Keratinocyte (primary cell): ENCODE measurements at regions not wholly inside any gene's neighbourhood (a gene's known extent, or its start where the extent isn't known, plus 50 kb on each side); places are given as distances from the start of the nearest gene placed in this dataset.

Experiments
- DNase-seq: peaks from one replicate; pipeline ENCODE4 v3.0.0-alpha.2; 2011; ENCODE audit warnings: low read depth, missing footprints, low spot score
- FAIRE-seq: peaks from 2 replicates; lab custom pipeline; 2011; peaks lifted over from hg19 to GRCh38; lab: Jason Lieb, UNC
- H2AFZ ChIP-seq: 2 replicates; pipeline ENCODE4 v1.6.0; 2012; ENCODE audit warnings: low read length, control low read depth, inconsistent platforms; ENCODE audit not compliant: control insufficient read depth
- H3K27ac ChIP-seq: 2 replicates; pipeline ENCODE4 v1.5.1; 2011; ENCODE audit warnings: low read length; ENCODE audit not compliant: control insufficient read depth, insufficient read depth
- H3K27me3 ChIP-seq: 3 replicates; pipeline ENCODE4 v1.6.0; 2011; ENCODE audit warnings: low read length; ENCODE audit not compliant: control insufficient read depth, insufficient read depth; ENCODE audit errors: extremely low read depth
- H3K36me3 ChIP-seq, 2 experiments: 2 replicates in 1 of 2; 3 replicates in 1 of 2; pipeline ENCODE4 v1.5.1; 2011; ENCODE audit warnings: low read length in 2 of 2, mild to moderate bottlenecking in 1 of 2; ENCODE audit not compliant: control insufficient read depth in 2 of 2, insufficient read depth in 2 of 2; ENCODE audit errors: extremely low read depth in 1 of 2
- H3K4me1 ChIP-seq: 3 replicates; pipeline ENCODE4 v1.5.1; 2011; ENCODE audit warnings: low read length; ENCODE audit not compliant: control insufficient read depth, insufficient read depth; ENCODE audit errors: extremely low read depth
- H3K4me2 ChIP-seq: 3 replicates; pipeline ENCODE4 v1.6.0; 2011; ENCODE audit warnings: low read depth, low read length; ENCODE audit not compliant: control insufficient read depth, insufficient read depth; ENCODE audit errors: extremely low read depth
- H3K4me3 ChIP-seq, 3 experiments: fragments of 200-600 bp in 1 of 3; sonication (generic) in 1 of 3; 2 replicates in 2 of 3; 3 replicates in 1 of 3; pipeline ENCODE4 v1.5.1; 2011 to 2016; ENCODE audit warnings: low read length in 3 of 3, mild to moderate bottlenecking in 3 of 3, control low read depth in 2 of 3, inconsistent platforms in 1 of 3, low read depth in 1 of 3, mixed read lengths in 1 of 3, mixed run types in 1 of 3, moderate library complexity in 1 of 3; ENCODE audit not compliant: control insufficient read depth in 2 of 3, insufficient read depth in 2 of 3; ENCODE audit errors: extremely low read depth in 1 of 3
- H3K79me2 ChIP-seq: 2 replicates; pipeline ENCODE4 v1.6.0; 2012; ENCODE audit warnings: low read length; ENCODE audit not compliant: control insufficient read depth, insufficient read depth
- H3K9ac ChIP-seq: 3 replicates; pipeline ENCODE4 v1.6.0; 2011; ENCODE audit warnings: low read length; ENCODE audit not compliant: control insufficient read depth, insufficient read depth; ENCODE audit errors: extremely low read depth
- H3K9me1 ChIP-seq: 3 replicates; pipeline ENCODE4 v1.6.0; 2011; ENCODE audit warnings: low read length; ENCODE audit not compliant: control insufficient read depth, insufficient read depth; ENCODE audit errors: extremely low read depth
- H3K9me3 ChIP-seq: 2 replicates; pipeline ENCODE4 v1.5.1; 2012; ENCODE audit warnings: low read depth, low read length; ENCODE audit not compliant: control insufficient read depth
- H4K20me1 ChIP-seq: 3 replicates; pipeline ENCODE4 v1.6.0; 2011; ENCODE audit warnings: low read length; ENCODE audit not compliant: control insufficient read depth, insufficient read depth; ENCODE audit errors: extremely low read depth
- EZH2 ChIP-seq: IDR thresholded peaks from one replicate; pipeline ENCODE4 v1.6.1; 2012; ENCODE audit warnings: inconsistent platforms, mild to moderate bottlenecking, low read length, moderate library complexity
- dilution Hi-C: fragments of 300-500 bp; cut with MboI; formaldehyde crosslinking; loops from one replicate; pipeline ENCODE4 v1.7.0; 2020; ENCODE audit warnings: low sequenced_read_pairs; ENCODE audit not compliant: extremely low pct_ligation_motif_present
- TF ChIP-seq, protein P1 (sequence below), 3 experiments: IDR thresholded peaks in 1 of 3; conservative IDR thresholded peaks in 1 of 3; optimal IDR thresholded peaks in 1 of 3; 2 replicates in 2 of 3; 3 replicates in 1 of 3; pipeline versions ENCODE3 to v1.5.1; 2011; ENCODE audit warnings: low read length in 3 of 3, mild to moderate bottlenecking in 3 of 3, moderate library complexity in 2 of 3, control low read depth in 1 of 3, inconsistent platforms in 1 of 3; ENCODE audit not compliant: insufficient read depth in 2 of 3; ENCODE audit errors: extremely low read depth in 1 of 3

DNA sequence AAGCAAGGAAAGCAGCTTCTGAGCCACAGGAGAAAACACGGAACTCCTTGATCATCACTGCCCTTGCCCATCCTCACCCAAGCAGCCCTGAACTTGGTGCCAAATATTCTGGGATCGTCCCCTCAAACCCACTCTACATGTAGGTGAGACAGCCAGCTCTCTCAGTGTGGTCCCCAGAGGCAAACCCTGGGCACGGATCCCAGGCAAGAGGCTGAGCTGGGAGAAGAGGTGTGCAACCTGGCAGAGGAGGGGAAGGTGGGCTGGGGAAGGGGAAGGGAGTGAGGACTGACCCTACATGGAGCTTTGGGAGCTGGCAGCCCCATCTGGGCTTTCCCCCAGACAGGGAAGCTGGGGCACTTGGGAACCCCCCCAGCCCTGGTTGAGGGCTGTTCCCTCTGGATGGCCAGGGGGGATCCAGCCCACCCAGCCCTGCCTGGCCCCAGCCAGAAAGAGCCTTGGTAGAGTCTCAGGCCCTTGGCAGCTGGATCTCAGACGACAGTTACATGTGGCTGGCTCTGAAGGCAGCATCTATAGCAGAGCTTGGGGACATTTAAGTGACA is 186.2 kb upstream of the CST7 start:
- dilution Hi-C loops = no loop called here
- no peaks in the 10 kb centered on the region for H3K9me3 ChIP-seq
- DNase-seq = no peak
- FAIRE-seq = no peak
- H3K27ac ChIP-seq = no peak overlapping the region
- H3K4me3 ChIP-seq = no peak overlapping the region
- H3K9ac ChIP-seq = no peak overlapping the region
- no peak overlapping the region for H2AFZ ChIP-seq
- no peak overlapping the region for H3K4me2 ChIP-seq
- H4K20me1 ChIP-seq = no peaks in the 10 kb centered on the region
- H3K36me3 ChIP-seq = no peaks in the 10 kb centered on the region
- no peaks in the 10 kb centered on the region for H3K9me1 ChIP-seq
- TF ChIP-seq, protein P1, sequence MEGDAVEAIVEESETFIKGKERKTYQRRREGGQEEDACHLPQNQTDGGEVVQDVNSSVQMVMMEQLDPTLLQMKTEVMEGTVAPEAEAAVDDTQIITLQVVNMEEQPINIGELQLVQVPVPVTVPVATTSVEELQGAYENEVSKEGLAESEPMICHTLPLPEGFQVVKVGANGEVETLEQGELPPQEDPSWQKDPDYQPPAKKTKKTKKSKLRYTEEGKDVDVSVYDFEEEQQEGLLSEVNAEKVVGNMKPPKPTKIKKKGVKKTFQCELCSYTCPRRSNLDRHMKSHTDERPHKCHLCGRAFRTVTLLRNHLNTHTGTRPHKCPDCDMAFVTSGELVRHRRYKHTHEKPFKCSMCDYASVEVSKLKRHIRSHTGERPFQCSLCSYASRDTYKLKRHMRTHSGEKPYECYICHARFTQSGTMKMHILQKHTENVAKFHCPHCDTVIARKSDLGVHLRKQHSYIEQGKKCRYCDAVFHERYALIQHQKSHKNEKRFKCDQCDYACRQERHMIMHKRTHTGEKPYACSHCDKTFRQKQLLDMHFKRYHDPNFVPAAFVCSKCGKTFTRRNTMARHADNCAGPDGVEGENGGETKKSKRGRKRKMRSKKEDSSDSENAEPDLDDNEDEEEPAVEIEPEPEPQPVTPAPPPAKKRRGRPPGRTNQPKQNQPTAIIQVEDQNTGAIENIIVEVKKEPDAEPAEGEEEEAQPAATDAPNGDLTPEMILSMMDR (optimal IDR thresholded peaks at IDR 0.05 in 1 of 3, IDR thresholded peaks at IDR 0.05 in 1 of 3, conservative IDR thresholded peaks at IDR 0.05 in 1 of 3; ENCODE audit: extremely low read depth in 1 of 3, insufficient read depth in 2 of 3, low read length in 3 of 3) = no peak
- no peak for TF ChIP-seq EZH2
- no peaks in the 10 kb centered on the region for H3K79me2 ChIP-seq
- no peaks in the 10 kb centered on the region for H3K27me3 ChIP-seq
- H3K4me1 ChIP-seq = no peaks in the 10 kb centered on the region

DNA sequence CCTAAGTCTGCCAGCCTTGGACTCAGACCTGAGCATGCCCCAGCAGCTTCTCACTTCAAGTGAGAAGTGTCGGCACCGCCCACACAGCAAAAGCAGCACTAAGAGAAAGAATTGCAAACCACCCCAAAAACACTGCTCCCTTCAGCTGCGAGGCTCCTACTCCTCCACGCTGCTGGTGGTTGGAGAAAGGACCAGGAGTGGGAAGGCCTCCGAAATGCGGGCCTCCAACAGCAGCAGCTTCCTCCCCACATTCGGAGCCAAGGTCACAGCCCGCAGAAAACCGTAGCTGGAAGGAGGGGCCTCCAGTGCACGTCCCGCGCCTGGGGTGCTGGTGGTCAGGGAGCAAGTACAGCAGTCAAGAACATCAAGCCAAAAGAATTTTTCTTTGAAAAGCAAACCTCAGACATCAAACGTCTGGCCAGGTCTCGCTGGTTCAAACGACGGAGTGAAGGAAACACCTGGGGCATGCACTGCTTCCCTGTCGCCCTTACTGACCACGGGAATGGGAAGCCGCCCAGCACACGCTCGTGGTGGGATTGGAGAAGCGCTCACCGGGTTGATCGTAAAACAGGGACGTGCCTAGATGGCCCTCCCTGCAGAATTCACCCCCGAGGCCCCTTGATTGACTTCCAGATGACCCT is 185.6 kb upstream of the CST7 start:
- no peaks in the 10 kb centered on the region for H4K20me1 ChIP-seq
- no peak overlapping the region for H3K9ac ChIP-seq
- no peak overlapping the region for H3K4me2 ChIP-seq
- H3K9me1 ChIP-seq = no peaks in the 10 kb centered on the region
- no peaks in the 10 kb centered on the region for H3K36me3 ChIP-seq
- H3K4me3 ChIP-seq = no peak overlapping the region
- no peak for TF ChIP-seq EZH2
- TF ChIP-seq, protein P1 (optimal IDR thresholded peaks at IDR 0.05 in 1 of 3, IDR thresholded peaks at IDR 0.05 in 1 of 3, conservative IDR thresholded peaks at IDR 0.05 in 1 of 3; ENCODE audit: extremely low read depth in 1 of 3, insufficient read depth in 2 of 3, low read length in 3 of 3) = no peak
- DNase-seq (no peak), FAIRE-seq (no peak)
- H3K9me3 ChIP-seq = no peaks in the 10 kb centered on the region
- H3K79me2 ChIP-seq = no peaks in the 10 kb centered on the region
- no peak overlapping the region for H2AFZ ChIP-seq
- no peaks in the 10 kb centered on the region for H3K4me1 ChIP-seq
- H3K27ac ChIP-seq = no peak overlapping the region
- H3K27me3 ChIP-seq = no peaks in the 10 kb centered on the region
- dilution Hi-C loops = no loop called here
